Stomach (tissue), 4 donors: ENCODE measurements at regions not wholly inside any gene's neighbourhood (a gene's known extent, or its start where the extent isn't known, plus 50 kb on each side); places are given as distances from the start of the nearest gene placed in this dataset.

ENCODE experiments used
- CTCF ChIP-seq, 7 experiments: fragments of 450-650 bp in 4 of 7; fragments of 200-600 bp in 3 of 7; sonication (generic) in 3 of 7; IDR thresholded peaks; one replicate each; pipeline ENCODE4 v1.5.1; 2016 to 2019; ENCODE audit warnings: antibody characterized with exemption in 7 of 7, control low read depth in 2 of 7, mild to moderate bottlenecking in 1 of 7
- POLR2A ChIP-seq, 4 donors: fragments of 450-650 bp; IDR thresholded peaks; one replicate each; pipeline ENCODE4 v1.6.1; 2016; ENCODE audit warnings: antibody characterized with exemption in 4 of 4, control low read depth in 2 of 4, mild to moderate bottlenecking in 1 of 4, moderate library complexity in 1 of 4
- POLR2AphosphoS5 ChIP-seq, 3 donors: sonication (generic); formaldehyde crosslinking; IDR thresholded peaks; one replicate each; pipeline ENCODE4 v1.6.1; 2016; ENCODE audit warnings: antibody characterized with exemption in 3 of 3

- TF ChIP-seq CTCF (IDR thresholded peaks at IDR 0.05) (no peak), POLR2A (IDR thresholded peaks at IDR 0.05) (no peak), POLR2AphosphoS5 (IDR thresholded peaks at IDR 0.05) (no peak)
Measured at GRCh38 chr21:18893406-18893805, 489.8 kb upstream of the TMPRSS15 start.
